Left lung (tissue), 4 donors: ENCODE measurements at regions not wholly inside any gene's neighbourhood (a gene's known extent, or its start where the extent isn't known, plus 50 kb on each side); places are given as distances from the start of the nearest gene placed in this dataset.

Experiments used
- ATAC-seq: fragments of 200-7000 bp; cut with Tn5 transposase; one replicate; pipeline ENCODE4 v1.9.1; 2020; ENCODE audit warnings: moderate library complexity
- DNase-seq, 4 donors: peaks; one replicate each; pipeline ENCODE4 v3.0.0-alpha.2; 2013 to 2020
- H3K27ac ChIP-seq, 2 donors: fragments of 200-600 bp; sonication (generic) in 1 of 2; one replicate each; pipeline versions ENCODE4 v1.5.0 to v1.8.0; 2020 to 2021
- H3K27me3 ChIP-seq, 2 donors: fragments of 200-600 bp; sonication (generic) in 1 of 2; one replicate each; pipeline versions ENCODE4 v1.5.0 to v1.8.0; 2020 to 2021
- H3K36me3 ChIP-seq, 2 donors: fragments of 200-600 bp; sonication (generic) in 1 of 2; one replicate each; pipeline versions ENCODE4 v1.5.0 to v1.8.0; 2020 to 2021
- H3K4me1 ChIP-seq, 2 donors: fragments of 200-600 bp; one replicate each; pipeline ENCODE4 v1.8.0; 2021
- H3K4me3 ChIP-seq, 2 donors: fragments of 200-600 bp; sonication (generic) in 1 of 2; one replicate each; pipeline versions ENCODE4 v1.5.0 to v1.8.0; 2020 to 2021; ENCODE audit warnings: mild to moderate bottlenecking in 1 of 2
- H3K9me3 ChIP-seq, 2 donors: fragments of 200-600 bp; sonication (generic) in 1 of 2; one replicate each; pipeline versions ENCODE4 v1.5.0 to v1.8.0; 2020 to 2021
- intact Hi-C, 2 donors: fragments of 100-400 bp; cut with DNase I; formaldehyde crosslinking; loops; one replicate each; pipeline versions ENCODE4 v1.11.2 to v1.14.2; 2022
- TF ChIP-seq, protein P1 (sequence below), 2 donors: fragments of 200-600 bp; sonication (generic) in 1 of 2; IDR thresholded peaks; one replicate each; pipeline versions ENCODE4 v1.5.0 to v1.8.0; 2021; ENCODE audit warnings: antibody characterized with exemption in 2 of 2
- donor health status: DM: no; HTN: yes; CAD: no.
- donor health status: DM: no; HTN: no; CAD: no.

DNA sequence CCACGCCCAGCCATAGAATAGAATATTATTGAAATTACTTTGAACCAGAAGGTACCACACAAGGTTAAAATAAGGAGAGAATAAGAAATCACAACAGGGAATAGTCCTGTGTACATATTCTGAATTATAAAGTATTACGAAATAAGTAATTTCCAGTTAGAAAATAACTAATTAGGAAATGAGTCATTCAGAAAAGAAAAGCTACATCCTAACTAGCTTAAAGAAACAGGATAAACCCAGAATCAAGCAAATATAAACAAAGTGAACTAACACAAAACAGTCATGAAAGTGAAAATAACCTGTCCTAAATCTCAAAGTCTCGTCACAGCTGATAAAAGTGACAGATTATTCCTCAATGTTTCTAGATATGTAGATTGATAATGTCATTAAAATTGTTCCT lies 74.8 kb upstream of the NEBL start:
- Histone ChIP-seq H3K9me3 (no peaks in the 10 kb centered on the region), H3K27ac (peak overlapping the region in 1 of 2 donors; percentile 26), H3K36me3 (no peaks in the 10 kb centered on the region), H3K4me1 (no peaks in the 10 kb centered on the region), H3K4me3 (no peak overlapping the region), H3K27me3 (no peaks in the 10 kb centered on the region)
- DNase-seq = no peak
- TF ChIP-seq, protein P1, sequence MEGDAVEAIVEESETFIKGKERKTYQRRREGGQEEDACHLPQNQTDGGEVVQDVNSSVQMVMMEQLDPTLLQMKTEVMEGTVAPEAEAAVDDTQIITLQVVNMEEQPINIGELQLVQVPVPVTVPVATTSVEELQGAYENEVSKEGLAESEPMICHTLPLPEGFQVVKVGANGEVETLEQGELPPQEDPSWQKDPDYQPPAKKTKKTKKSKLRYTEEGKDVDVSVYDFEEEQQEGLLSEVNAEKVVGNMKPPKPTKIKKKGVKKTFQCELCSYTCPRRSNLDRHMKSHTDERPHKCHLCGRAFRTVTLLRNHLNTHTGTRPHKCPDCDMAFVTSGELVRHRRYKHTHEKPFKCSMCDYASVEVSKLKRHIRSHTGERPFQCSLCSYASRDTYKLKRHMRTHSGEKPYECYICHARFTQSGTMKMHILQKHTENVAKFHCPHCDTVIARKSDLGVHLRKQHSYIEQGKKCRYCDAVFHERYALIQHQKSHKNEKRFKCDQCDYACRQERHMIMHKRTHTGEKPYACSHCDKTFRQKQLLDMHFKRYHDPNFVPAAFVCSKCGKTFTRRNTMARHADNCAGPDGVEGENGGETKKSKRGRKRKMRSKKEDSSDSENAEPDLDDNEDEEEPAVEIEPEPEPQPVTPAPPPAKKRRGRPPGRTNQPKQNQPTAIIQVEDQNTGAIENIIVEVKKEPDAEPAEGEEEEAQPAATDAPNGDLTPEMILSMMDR (IDR thresholded peaks at IDR 0.05) = no peak
- no peak for ATAC-seq
- intact Hi-C loops = no loop called here

DNA sequence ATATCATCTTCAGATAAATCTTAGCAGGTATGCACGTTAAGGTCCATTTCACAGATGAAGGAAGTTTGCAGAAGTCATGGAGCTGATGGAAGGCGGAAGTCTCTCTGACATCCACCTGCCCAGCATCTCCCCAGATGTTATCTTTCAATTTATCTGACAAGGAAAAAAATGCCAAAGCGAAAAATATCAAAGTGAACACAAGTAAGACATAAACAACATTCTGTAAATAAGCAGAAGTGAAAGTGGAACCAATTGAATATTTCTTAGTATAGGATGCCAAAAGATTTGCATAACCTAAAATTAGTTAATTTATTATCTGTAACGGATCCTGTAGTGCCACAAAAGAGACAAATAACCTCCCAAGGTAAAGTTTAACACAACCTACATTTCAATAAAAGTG lies 73.6 kb upstream of the NEBL start:
- H3K27ac ChIP-seq = no peak overlapping the region
- ATAC-seq = no peak
- TF ChIP-seq, protein P1 (IDR thresholded peaks at IDR 0.05) = no peak
- no peaks in the 10 kb centered on the region for H3K9me3 ChIP-seq
- no peaks in the 10 kb centered on the region for H3K4me1 ChIP-seq
- H3K4me3 ChIP-seq = no peak overlapping the region
- DNase-seq = no peak
- intact Hi-C loops = no loop called here
- H3K36me3 ChIP-seq = no peaks in the 10 kb centered on the region
- no peaks in the 10 kb centered on the region for H3K27me3 ChIP-seq

DNA sequence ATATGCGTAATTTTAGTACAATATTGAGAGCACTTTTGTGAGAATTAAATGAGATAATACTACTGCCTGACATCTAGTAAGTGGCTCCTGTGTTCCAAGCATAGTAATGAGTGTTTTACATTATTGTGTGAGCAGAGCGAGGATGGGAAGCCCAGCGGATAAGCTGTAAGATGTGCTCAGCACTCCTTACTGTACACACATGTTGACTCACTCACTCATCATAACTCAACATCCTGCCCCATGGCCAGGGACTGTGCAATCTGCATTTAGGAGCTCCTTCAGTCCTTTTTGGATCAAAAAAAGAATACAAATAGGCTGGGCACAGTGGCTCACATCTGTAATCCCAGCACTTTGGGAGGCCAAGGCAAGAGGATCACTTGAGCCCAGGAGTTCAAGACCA lies 72.9 kb upstream of the NEBL start:
- Histone ChIP-seq H3K4me1 (no peaks in the 10 kb centered on the region), H3K4me3 (no peak overlapping the region), H3K27ac (no peak overlapping the region), H3K27me3 (no peaks in the 10 kb centered on the region), H3K9me3 (no peaks in the 10 kb centered on the region), H3K36me3 (no peaks in the 10 kb centered on the region)
- DNase-seq (no peak), ATAC-seq (peak; percentile 59)
- intact Hi-C loops = no loop called here
- TF ChIP-seq, protein P1 (IDR thresholded peaks at IDR 0.05) = no peak

DNA sequence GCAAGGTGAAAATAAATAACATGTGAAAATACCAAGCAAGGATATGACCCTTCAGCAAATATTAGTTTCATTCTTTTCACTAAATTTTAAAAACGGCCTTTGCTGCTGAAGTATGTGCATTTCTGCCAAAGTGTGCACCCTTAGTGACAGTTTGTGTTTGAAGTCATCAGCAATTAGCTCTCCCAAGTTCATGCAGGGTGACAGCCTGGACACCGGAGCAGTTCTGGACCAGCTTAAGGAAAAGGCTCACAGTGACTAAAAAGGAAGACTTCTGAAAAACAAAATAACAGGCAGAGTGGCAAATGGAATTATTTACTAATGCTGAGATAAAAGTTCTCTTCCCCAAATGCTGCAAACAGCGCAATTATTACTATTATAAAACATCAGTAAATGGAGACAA lies 69.3 kb upstream of the NEBL start:
- TF ChIP-seq, protein P1 (IDR thresholded peaks at IDR 0.05) = no peak
- ATAC-seq = no peak
- intact Hi-C loops = no loop called here
- H3K27ac ChIP-seq = no peak overlapping the region
- H3K9me3 ChIP-seq = no peaks in the 10 kb centered on the region
- no peaks in the 10 kb centered on the region for H3K27me3 ChIP-seq
- DNase-seq = no peak
- H3K4me3 ChIP-seq = no peak overlapping the region
- H3K4me1 ChIP-seq = no peaks in the 10 kb centered on the region
- no peaks in the 10 kb centered on the region for H3K36me3 ChIP-seq

DNA sequence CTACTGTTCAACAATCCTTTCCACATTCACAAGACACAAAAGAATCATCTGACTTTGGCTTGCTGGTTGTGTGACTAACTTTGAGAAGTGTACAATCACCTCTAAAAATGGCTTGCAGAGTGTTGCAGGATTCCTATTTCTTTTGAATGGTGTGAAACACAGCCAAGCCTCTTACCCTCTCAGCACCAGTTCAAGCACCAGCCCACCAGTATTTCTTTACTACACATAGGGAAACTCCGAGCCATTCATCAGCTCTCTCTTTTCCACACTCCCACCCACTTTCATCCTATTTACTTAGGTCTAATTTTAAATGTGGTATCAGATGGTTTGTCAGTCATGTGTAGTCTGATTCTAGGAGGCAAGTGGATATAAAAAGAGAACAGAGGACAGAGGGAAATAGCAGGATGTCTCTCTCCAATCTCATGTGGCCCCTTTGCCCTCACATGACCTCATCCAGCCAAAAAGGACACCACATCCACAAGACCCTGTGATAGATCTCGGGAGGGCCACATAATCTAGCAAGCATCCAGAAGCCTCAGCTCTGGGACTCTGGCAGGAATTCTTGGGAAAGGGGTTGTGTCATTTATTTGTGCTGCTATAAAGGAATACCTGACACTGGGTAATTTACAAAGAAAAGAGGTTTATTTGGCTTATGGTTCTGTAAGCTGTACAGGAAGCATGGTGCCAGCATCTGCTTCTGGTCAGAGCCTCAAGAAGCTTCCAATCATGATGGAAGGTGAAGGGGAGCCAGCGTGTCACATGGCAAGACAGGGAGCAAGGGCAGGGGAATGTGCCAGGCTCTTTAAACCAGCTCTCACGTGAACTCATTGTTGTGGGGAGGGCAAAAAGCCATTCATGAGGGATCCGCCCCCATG lies 66.8 kb upstream of the NEBL start:
- DNase-seq (no peak), ATAC-seq (no peak)
- H3K4me1 ChIP-seq = no peaks in the 10 kb centered on the region
- no peaks in the 10 kb centered on the region for H3K9me3 ChIP-seq
- TF ChIP-seq, protein P1 (IDR thresholded peaks at IDR 0.05) = no peak
- intact Hi-C loops = no loop called here
- H3K36me3 ChIP-seq = no peaks in the 10 kb centered on the region
- no peaks in the 10 kb centered on the region for H3K27me3 ChIP-seq
- H3K4me3 ChIP-seq = no peak overlapping the region
- no peak overlapping the region for H3K27ac ChIP-seq
